H9 (cell line): ENCODE measurements at regions not wholly inside any gene's neighbourhood (a gene's known extent, or its start where the extent isn't known, plus 50 kb on each side); places are given as distances from the start of the nearest gene placed in this dataset.

Experiments
- DNase-seq: peaks from one replicate; pipeline ENCODE4 v3.0.0-alpha.2; 2017
- H2AFZ ChIP-seq: one replicate; pipeline ENCODE4 v1.6.1; 2013; ENCODE audit warnings: mild to moderate bottlenecking, low read length, control low read depth, moderate library complexity
- H2AK5ac ChIP-seq: 2 replicates; pipeline ENCODE4 v1.6.1; 2013; ENCODE audit warnings: low read length, control low read depth, mixed read lengths; ENCODE audit not compliant: insufficient read length
- H2BK120ac ChIP-seq: one replicate; pipeline ENCODE4 v1.6.1; 2013; ENCODE audit warnings: low read depth, mild to moderate bottlenecking, low read length, control low read depth, inconsistent platforms; ENCODE audit not compliant: poor library complexity, severe bottlenecking
- H2BK12ac ChIP-seq: 2 replicates; pipeline ENCODE4 v1.6.1; 2013; ENCODE audit warnings: low read length, control low read depth, mixed read lengths, low read depth; ENCODE audit not compliant: insufficient read length
- H2BK15ac ChIP-seq: 2 replicates; pipeline ENCODE4 v1.6.1; 2013; ENCODE audit warnings: low read depth, low read length, control low read depth
- H2BK20ac ChIP-seq: one replicate; pipeline ENCODE4 v1.6.1; 2013; ENCODE audit warnings: low read depth, mild to moderate bottlenecking, low read length, control low read depth, inconsistent platforms; ENCODE audit not compliant: poor library complexity, severe bottlenecking
- H2BK5ac ChIP-seq: 2 replicates; pipeline ENCODE4 v1.6.1; 2013; ENCODE audit warnings: low read length, control low read depth, mixed read lengths; ENCODE audit not compliant: insufficient read length
- H3K14ac ChIP-seq: 2 replicates; pipeline ENCODE4 v1.6.1; 2013; ENCODE audit warnings: low read length, control low read depth; ENCODE audit not compliant: insufficient read depth
- H3K18ac ChIP-seq: 2 replicates; pipeline ENCODE4 v1.6.1; 2013; ENCODE audit warnings: low read depth, mild to moderate bottlenecking, mixed read lengths, low read length, control low read depth; ENCODE audit not compliant: insufficient read length
- H3K23ac ChIP-seq: 2 replicates; pipeline ENCODE4 v1.6.1; 2013; ENCODE audit warnings: low read length, control low read depth, mixed read lengths, low read depth; ENCODE audit not compliant: insufficient read length
- H3K23me2 ChIP-seq: 2 replicates; pipeline ENCODE4 v1.6.1; 2013; ENCODE audit warnings: low read depth, mild to moderate bottlenecking, mixed read lengths, low read length, control low read depth; ENCODE audit not compliant: insufficient read length, poor library complexity, severe bottlenecking
- H3K27ac ChIP-seq: 2 replicates; pipeline ENCODE4 v1.5.1; 2013; ENCODE audit warnings: low read length, control low read depth, mixed read lengths, low read depth; ENCODE audit not compliant: insufficient read length
- H3K27me3 ChIP-seq: 2 replicates; pipeline ENCODE4 v1.6.1; 2013; ENCODE audit warnings: low read length, control low read depth, inconsistent platforms; ENCODE audit not compliant: insufficient read depth
- H3K4ac ChIP-seq: 2 replicates; pipeline ENCODE4 v1.6.1; 2013; ENCODE audit warnings: low read depth, mild to moderate bottlenecking, control low read depth, inconsistent platforms, low read length, moderate library complexity
- H3K4me1 ChIP-seq: 2 replicates; pipeline ENCODE4 v1.6.1; 2013; ENCODE audit warnings: low read length, control low read depth, inconsistent platforms; ENCODE audit not compliant: insufficient read depth
- H3K4me2 ChIP-seq: 2 replicates; pipeline ENCODE4 v1.6.1; 2013; ENCODE audit warnings: low read length, control low read depth, mixed read lengths; ENCODE audit not compliant: insufficient read length, insufficient read depth
- H3K56ac ChIP-seq: 2 replicates; pipeline ENCODE4 v1.6.1; 2013; ENCODE audit warnings: low read depth, mild to moderate bottlenecking, mixed read lengths, low read length, control low read depth; ENCODE audit not compliant: insufficient read length
- H3K79me1 ChIP-seq: 2 replicates; pipeline ENCODE4 v1.6.1; 2013; ENCODE audit warnings: low read depth, mild to moderate bottlenecking, moderate library complexity, low read length, control low read depth, inconsistent platforms; ENCODE audit not compliant: insufficient read depth, poor library complexity, severe bottlenecking
- H3K79me2 ChIP-seq: 2 replicates; pipeline ENCODE4 v1.6.1; 2013; ENCODE audit warnings: low read length, control low read depth, inconsistent platforms; ENCODE audit not compliant: insufficient read depth
- H3K9ac ChIP-seq: 2 replicates; pipeline ENCODE4 v1.6.1; 2013; ENCODE audit warnings: low read length, control low read depth, mixed read lengths; ENCODE audit not compliant: insufficient read length; ENCODE audit errors: extremely low read depth
- H3K9me3 ChIP-seq: one replicate; pipeline ENCODE4 v1.6.1; 2013; ENCODE audit warnings: low read depth, low read length, inconsistent platforms; ENCODE audit not compliant: control insufficient read depth
- H3T11ph ChIP-seq: one replicate; pipeline ENCODE4 v1.6.1; 2013; ENCODE audit warnings: mild to moderate bottlenecking, low read length, control low read depth, inconsistent platforms
- H4K20me1 ChIP-seq: one replicate; pipeline ENCODE4 v1.6.1; 2013; ENCODE audit not compliant: control insufficient read depth, insufficient read length, insufficient read depth
- H4K5ac ChIP-seq: 2 replicates; pipeline ENCODE4 v1.6.1; 2013; ENCODE audit warnings: low read depth, mild to moderate bottlenecking, mixed read lengths, low read length, control low read depth; ENCODE audit not compliant: insufficient read length
- H4K8ac ChIP-seq: replicated peaks from 2 replicates; pipeline ENCODE4 v1.6.1; 2013; ENCODE audit warnings: low read length, control low read depth, mixed read lengths, low read depth; ENCODE audit not compliant: insufficient read length
- H4K91ac ChIP-seq: 2 replicates; pipeline ENCODE4 v1.6.1; 2013; ENCODE audit warnings: low read depth, mild to moderate bottlenecking, moderate library complexity, mixed read lengths, low read length, control low read depth; ENCODE audit not compliant: insufficient read length
- H3K27ac Mint-ChIP-seq, 3 experiments: 2 replicates in 2 of 3; 3 replicates in 1 of 3; pipeline ENCODE4 v1.8.0; 2020 to 2021; ENCODE audit warnings: mixed read lengths in 3 of 3, mild to moderate bottlenecking in 1 of 3, moderate library complexity in 1 of 3
- H3K27me3 Mint-ChIP-seq: 2 replicates; pipeline ENCODE4 v1.8.0; 2021; ENCODE audit warnings: low read depth, mild to moderate bottlenecking, moderate library complexity, mixed read lengths
- H3K36me3 Mint-ChIP-seq, 3 experiments: 2 replicates in 2 of 3; 3 replicates in 1 of 3; pipeline ENCODE4 v1.8.0; 2020 to 2021; ENCODE audit warnings: low read depth in 3 of 3, mixed read lengths in 3 of 3; ENCODE audit not compliant: insufficient read depth in 1 of 3
- H3K4me1 Mint-ChIP-seq, 2 experiments: 2 replicates each; pipeline ENCODE4 v1.8.0; 2020; ENCODE audit warnings: mixed read lengths in 2 of 2
- H3K4me3 Mint-ChIP-seq, 2 experiments: 2 replicates in 1 of 2; 3 replicates in 1 of 2; pipeline ENCODE4 v1.8.0; 2020 to 2021; ENCODE audit warnings: mild to moderate bottlenecking in 2 of 2, mixed read lengths in 2 of 2, moderate library complexity in 1 of 2
- H3K9me3 Mint-ChIP-seq, 2 experiments: 2 replicates in 1 of 2; 3 replicates in 1 of 2; pipeline ENCODE4 v1.8.0; 2020; ENCODE audit warnings: mild to moderate bottlenecking in 2 of 2, mixed read lengths in 2 of 2, moderate library complexity in 1 of 2
- CTCF ChIP-seq: fragments of 200-600 bp; sonication (generic); conservative IDR thresholded peaks from 3 replicates; pipeline ENCODE4 v1.8.0; 2021; ENCODE audit warnings: antibody characterized with exemption, mild to moderate bottlenecking

DNA sequence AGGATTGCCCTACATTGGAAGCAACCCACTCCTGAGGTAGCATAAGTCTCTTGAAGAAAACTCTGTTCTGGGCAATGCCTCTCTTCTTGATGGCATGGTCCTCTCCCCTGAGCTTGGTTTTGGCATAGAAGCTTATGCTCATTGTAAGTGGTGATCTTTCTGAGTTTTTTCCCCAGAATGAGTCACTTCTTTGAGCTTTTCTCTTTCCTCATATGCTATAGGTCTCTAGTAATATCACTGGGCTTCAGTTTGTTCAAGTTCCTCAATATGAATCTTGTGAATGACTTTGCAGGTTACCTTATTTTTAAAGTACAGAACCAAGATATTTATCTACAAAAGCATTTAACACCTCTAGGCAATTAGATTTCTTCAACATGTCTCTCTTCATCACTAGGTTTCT, 76.5 kb upstream of the ATG10 start:
- Histone ChIP-seq H2BK120ac (no peak overlapping the region), H3K18ac (no peak overlapping the region), H2AK5ac (no peak overlapping the region), H2BK12ac (no peak overlapping the region), H3K79me1 (no peaks in the 10 kb centered on the region), H3K79me2 (no peaks in the 10 kb centered on the region), H2BK15ac (no peak overlapping the region), H2AFZ (no peak overlapping the region), H3K9me3 (peaks cover 4% of the 10 kb centered on the region), H3K27me3 (no peaks in the 10 kb centered on the region), H4K20me1 (no peaks in the 10 kb centered on the region), H3K9ac (no peak overlapping the region), H3K23ac (no peak overlapping the region), H3K27ac (no peak overlapping the region), H4K5ac (no peak overlapping the region), H2BK5ac (no peak overlapping the region), H3K23me2 (no peaks in the 10 kb centered on the region), H3K4me2 (no peak overlapping the region), H3K4me1 (no peaks in the 10 kb centered on the region), H2BK20ac (no peak overlapping the region), H4K91ac (no peak overlapping the region), H3T11ph (no peak overlapping the region), H3K4ac (no peak overlapping the region), H3K56ac (no peak overlapping the region), H4K8ac (no peak overlapping the region), H3K14ac (no peak overlapping the region)
- Mint-ChIP-seq H3K4me1 (peaks cover under 1 to 6% of the 10 kb centered on the region in 2 experiments; a peak in 2 of 4 replicates), H3K36me3 (peaks cover 19 to 31% (median 21%) of the 10 kb centered on the region in 3 experiments), H3K27ac (no peak overlapping the region), H3K4me3 (no peak overlapping the region), H3K9me3 (peaks cover 25 to 27% of the 10 kb centered on the region in 2 experiments), H3K27me3 (peaks cover under 1% of the 10 kb centered on the region; the same call in 1 of the 2 replicates)
- no peak for DNase-seq
- no peak for TF ChIP-seq CTCF
